ENCODE measurements at regions not wholly inside any gene's neighbourhood (a gene's known extent, or its start where the extent isn't known, plus 50 kb on each side); places are given as distances from the start of the nearest gene placed in this dataset.

DNA sequence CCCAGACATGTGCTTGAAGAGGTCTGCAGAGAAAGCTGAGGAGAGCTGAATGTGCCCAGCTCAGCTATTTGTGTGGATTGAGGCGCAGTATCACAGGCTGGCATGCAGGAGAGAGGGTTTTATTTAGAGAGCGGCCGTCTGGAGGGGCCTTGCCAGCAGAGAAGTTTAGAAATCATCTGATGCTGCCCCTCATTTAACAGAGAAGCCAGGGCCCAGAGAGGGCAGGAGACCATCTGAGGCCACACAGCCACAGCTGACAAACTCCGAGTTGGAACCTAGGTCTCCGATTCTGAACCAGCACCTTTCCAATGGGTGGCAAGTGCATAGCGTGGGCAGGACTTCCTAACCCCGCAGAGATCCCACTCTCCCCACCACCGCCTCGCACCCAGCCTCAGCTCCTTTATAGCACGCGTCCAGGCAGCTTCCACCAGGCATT, 101.0 kb downstream of the LSM3 start:
- Histone ChIP-seq H3K9me3 (ENCODE audit: control insufficient read depth in 2 of 2, insufficient read depth in 1 of 2, low read depth in 1 of 2, low read length in 1 of 2) (no peaks in the 10 kb centered on the region), H3K27me3 (ENCODE audit: control insufficient read depth in 1 of 2, insufficient read depth in 2 of 2, low read length in 2 of 2) (no peaks in the 10 kb centered on the region), H3K4me3 (ENCODE audit: low read depth in 1 of 2, low read length in 2 of 2) (no peak overlapping the region), H3K27ac (ENCODE audit: low read depth in 2 of 2, low read length in 1 of 2) (no peak overlapping the region), H3K4me1 (ENCODE audit: control insufficient read depth in 2 of 2, insufficient read depth in 2 of 2, low read length in 1 of 2) (peaks cover 0 to 4% of the 10 kb centered on the region in 2 donors), H3K36me3 (ENCODE audit: control insufficient read depth in 2 of 2, insufficient read depth in 2 of 2, low read length in 1 of 2) (no peaks in the 10 kb centered on the region)
- 80 to 81% methylated on average over 11 of the region's 11 CpGs for WGBS, 2 donors

DNA sequence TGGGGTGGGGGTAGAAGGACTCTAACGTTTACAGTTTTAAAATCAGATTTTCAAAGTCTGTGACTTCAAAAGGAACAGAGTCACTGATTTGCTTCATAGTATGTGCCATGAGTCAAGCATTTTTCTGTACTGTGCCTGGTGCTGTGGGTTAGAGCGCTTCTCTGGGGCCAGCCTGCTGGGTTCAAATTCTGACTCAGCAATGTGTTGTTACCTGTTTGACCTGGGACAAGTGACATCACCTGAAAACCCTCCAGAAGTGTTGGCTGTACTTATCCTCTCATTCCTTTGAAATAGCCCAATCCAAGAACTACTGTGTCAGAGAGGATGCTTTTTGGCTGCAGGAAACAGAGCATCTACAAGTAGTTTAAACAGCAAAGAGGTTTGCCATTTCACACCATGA, 101.7 kb downstream of the LSM3 start:
- Histone ChIP-seq H3K36me3 (ENCODE audit: control insufficient read depth in 2 of 2, insufficient read depth in 2 of 2, low read length in 1 of 2) (no peaks in the 10 kb centered on the region), H3K27me3 (ENCODE audit: control insufficient read depth in 1 of 2, insufficient read depth in 2 of 2, low read length in 2 of 2) (no peaks in the 10 kb centered on the region), H3K9me3 (ENCODE audit: control insufficient read depth in 2 of 2, insufficient read depth in 1 of 2, low read depth in 1 of 2, low read length in 1 of 2) (no peaks in the 10 kb centered on the region), H3K27ac (ENCODE audit: low read depth in 2 of 2, low read length in 1 of 2) (no peak overlapping the region), H3K4me3 (ENCODE audit: low read depth in 1 of 2, low read length in 2 of 2) (no peak overlapping the region), H3K4me1 (ENCODE audit: control insufficient read depth in 2 of 2, insufficient read depth in 2 of 2, low read length in 1 of 2) (peaks cover 0 to 4% of the 10 kb centered on the region in 2 donors)
- WGBS, 2 donors, result 43 to 48% methylated on average over 2 of the region's 2 CpGs

GRCh38 chr3:14281053-14281452, 102.4 kb downstream of the LSM3 start:
- Histone ChIP-seq H3K27ac (ENCODE audit: low read depth in 2 of 2, low read length in 1 of 2) (no peak overlapping the region), H3K36me3 (ENCODE audit: control insufficient read depth in 2 of 2, insufficient read depth in 2 of 2, low read length in 1 of 2) (no peaks in the 10 kb centered on the region), H3K4me3 (ENCODE audit: low read depth in 1 of 2, low read length in 2 of 2) (no peak overlapping the region), H3K4me1 (ENCODE audit: control insufficient read depth in 2 of 2, insufficient read depth in 2 of 2, low read length in 1 of 2) (peaks cover 0 to 4% of the 10 kb centered on the region in 2 donors), H3K27me3 (ENCODE audit: control insufficient read depth in 1 of 2, insufficient read depth in 2 of 2, low read length in 2 of 2) (no peaks in the 10 kb centered on the region), H3K9me3 (ENCODE audit: control insufficient read depth in 2 of 2, insufficient read depth in 1 of 2, low read depth in 1 of 2, low read length in 1 of 2) (no peaks in the 10 kb centered on the region)
- 81 to 84% methylated on average over 3 of the region's 3 CpGs for WGBS, 2 donors

DNA sequence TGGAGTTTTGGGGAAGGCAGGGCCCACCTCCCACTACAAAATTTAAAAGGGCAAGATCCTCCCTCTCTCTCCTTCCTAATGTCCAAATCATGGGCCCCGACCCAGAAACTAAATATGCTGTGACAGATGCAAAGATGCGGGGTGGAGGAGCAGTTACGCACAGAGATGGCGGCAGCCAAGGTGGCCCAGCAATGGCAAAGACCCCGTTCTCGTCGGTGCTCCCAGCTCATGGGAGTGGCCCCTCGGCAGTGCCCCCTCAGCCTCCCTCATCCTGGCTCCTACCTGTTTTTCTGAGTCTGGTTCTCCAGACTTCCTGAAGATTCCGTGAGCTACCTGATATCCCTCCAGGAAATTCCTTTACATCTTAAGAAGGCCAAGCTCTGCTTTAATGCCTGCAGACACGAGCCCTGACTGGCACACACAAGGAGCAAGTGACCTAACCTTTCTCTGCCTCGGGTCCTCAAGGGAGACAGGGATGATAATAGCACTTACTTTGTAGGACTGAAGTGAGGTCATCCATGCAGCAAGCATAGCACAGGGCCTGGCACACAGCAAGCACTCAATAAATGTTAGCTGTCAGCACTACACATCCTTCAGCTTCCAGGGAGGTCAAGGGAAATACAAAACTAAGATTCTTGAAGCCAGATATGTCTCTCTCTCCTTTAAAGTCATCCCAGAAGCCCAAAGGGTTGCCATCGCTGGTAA, 103.5 kb downstream of the LSM3 start:
- H3K36me3 ChIP-seq (ENCODE audit: control insufficient read depth in 2 of 2, insufficient read depth in 2 of 2, low read length in 1 of 2), result no peaks in the 10 kb centered on the region
- H3K27me3 ChIP-seq (ENCODE audit: control insufficient read depth in 1 of 2, insufficient read depth in 2 of 2, low read length in 2 of 2), result no peaks in the 10 kb centered on the region
- WGBS, 2 donors, result 84 to 88% methylated on average over 12 of the region's 12 CpGs
- H3K27ac ChIP-seq (ENCODE audit: low read depth in 2 of 2, low read length in 1 of 2), result no peak overlapping the region
- no peak overlapping the region for H3K4me3 ChIP-seq (ENCODE audit: low read depth in 1 of 2, low read length in 2 of 2)
- peaks cover 0 to 4% of the 10 kb centered on the region in 2 donors for H3K4me1 ChIP-seq (ENCODE audit: control insufficient read depth in 2 of 2, insufficient read depth in 2 of 2, low read length in 1 of 2)
- H3K9me3 ChIP-seq (ENCODE audit: control insufficient read depth in 2 of 2, insufficient read depth in 1 of 2, low read depth in 1 of 2, low read length in 1 of 2), result no peaks in the 10 kb centered on the region

DNA sequence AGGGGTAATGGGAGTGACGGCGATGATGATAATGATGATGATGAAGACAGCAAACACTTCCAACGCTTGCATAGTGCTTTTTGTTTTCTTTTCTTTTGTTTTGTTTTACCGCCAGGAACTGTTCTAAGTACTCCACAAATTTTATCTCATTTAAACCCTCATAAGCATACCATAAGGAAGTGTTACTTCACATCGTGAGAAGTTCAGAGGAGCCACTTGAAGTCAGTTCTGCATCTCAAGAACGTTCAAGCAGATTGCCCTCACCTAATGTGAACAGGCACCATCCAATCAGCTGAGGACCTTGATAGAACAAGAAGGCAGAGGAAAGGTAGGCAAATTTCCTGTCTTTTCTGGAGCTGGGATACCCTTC, 104.1 kb downstream of the LSM3 start:
- WGBS, 2 donors, result 89 to 92% methylated on average over 6 of the region's 6 CpGs
- Histone ChIP-seq H3K4me3 (ENCODE audit: low read depth in 1 of 2, low read length in 2 of 2) (no peak overlapping the region), H3K9me3 (ENCODE audit: control insufficient read depth in 2 of 2, insufficient read depth in 1 of 2, low read depth in 1 of 2, low read length in 1 of 2) (no peaks in the 10 kb centered on the region), H3K36me3 (ENCODE audit: control insufficient read depth in 2 of 2, insufficient read depth in 2 of 2, low read length in 1 of 2) (no peaks in the 10 kb centered on the region), H3K27me3 (ENCODE audit: control insufficient read depth in 1 of 2, insufficient read depth in 2 of 2, low read length in 2 of 2) (peaks cover 0 to 3% of the 10 kb centered on the region in 2 donors), H3K4me1 (ENCODE audit: control insufficient read depth in 2 of 2, insufficient read depth in 2 of 2, low read length in 1 of 2) (peaks cover 0 to 4% of the 10 kb centered on the region in 2 donors), H3K27ac (ENCODE audit: low read depth in 2 of 2, low read length in 1 of 2) (no peak overlapping the region)

DNA sequence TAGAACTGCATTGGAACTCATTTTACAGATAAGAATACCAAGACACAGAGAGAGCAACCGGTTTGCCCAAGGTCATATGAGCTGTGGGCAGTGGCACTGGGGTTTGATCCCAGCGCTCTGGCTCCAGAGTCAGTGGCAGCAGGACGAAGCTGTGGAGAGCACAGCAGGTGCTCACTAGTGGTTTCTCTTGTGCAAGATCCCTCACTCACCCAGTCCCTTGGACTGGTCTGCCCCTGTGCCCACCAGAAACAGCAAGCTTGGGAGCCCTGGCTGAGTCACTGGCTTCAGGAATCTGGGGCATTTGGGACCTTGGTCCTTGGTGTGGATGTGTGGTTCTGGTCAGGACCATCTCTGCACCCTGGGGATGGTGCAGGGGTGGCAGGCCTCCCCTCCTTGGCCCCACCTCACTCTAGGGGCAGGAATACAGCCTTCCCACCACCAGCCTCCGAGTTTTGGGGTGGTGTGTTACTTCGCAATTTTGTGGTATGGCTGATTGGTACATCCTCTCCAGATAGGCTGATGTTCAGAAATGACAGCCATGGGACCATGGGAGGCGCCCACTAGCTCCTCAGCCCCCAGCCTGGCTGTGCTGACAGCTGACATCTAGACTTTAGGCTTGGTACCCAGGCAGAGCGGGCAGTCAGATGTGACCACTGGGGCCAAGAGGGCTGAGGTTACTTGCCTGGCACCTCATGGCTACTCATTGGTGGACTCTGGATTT, 104.6 kb downstream of the LSM3 start:
- 88 to 90% methylated on average over 7 of the region's 7 CpGs for WGBS, 2 donors

DNA sequence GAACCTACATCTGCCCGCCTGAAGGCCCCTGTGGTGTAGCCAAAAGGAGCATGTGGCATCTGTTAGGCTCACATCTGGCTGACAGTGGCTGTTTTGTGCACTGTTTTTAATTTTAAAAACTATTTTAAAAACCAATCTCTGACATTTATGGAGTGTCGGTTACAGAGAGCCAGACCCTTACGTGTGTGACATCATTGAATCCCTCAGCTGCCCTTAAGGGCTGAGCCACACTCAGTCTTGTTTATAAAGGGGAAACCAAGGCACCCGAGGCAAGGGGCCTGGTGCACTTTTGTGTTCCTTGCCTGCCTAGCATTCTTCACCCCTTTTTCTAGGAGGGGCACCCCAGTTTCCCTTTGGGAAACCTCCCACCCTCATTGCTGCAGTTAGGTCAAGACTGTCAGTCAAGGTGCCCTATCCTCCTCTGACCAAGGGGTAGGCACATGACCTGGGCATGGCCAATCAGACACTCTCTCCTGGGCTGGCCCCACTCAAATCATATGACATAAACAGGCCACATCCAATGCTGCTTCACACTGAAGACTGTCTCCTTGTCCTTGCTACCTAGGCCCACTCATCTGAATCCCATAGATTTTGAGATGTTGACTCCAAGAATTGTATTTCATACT, 105.3 kb downstream of the LSM3 start:
- Histone ChIP-seq H3K36me3 (ENCODE audit: control insufficient read depth in 2 of 2, insufficient read depth in 2 of 2, low read length in 1 of 2) (no peaks in the 10 kb centered on the region), H3K27ac (ENCODE audit: low read depth in 2 of 2, low read length in 1 of 2) (no peak overlapping the region), H3K4me3 (ENCODE audit: low read depth in 1 of 2, low read length in 2 of 2) (no peak overlapping the region), H3K9me3 (ENCODE audit: control insufficient read depth in 2 of 2, insufficient read depth in 1 of 2, low read depth in 1 of 2, low read length in 1 of 2) (no peaks in the 10 kb centered on the region), H3K27me3 (ENCODE audit: control insufficient read depth in 1 of 2, insufficient read depth in 2 of 2, low read length in 2 of 2) (peaks cover 0 to 3% of the 10 kb centered on the region in 2 donors), H3K4me1 (ENCODE audit: control insufficient read depth in 2 of 2, insufficient read depth in 2 of 2, low read length in 1 of 2) (peaks cover 0 to 4% of the 10 kb centered on the region in 2 donors)
- WGBS, 2 donors, result 84 to 90% methylated on average over 4 of the region's 4 CpGs

More for the DNA sequence above, 104.6 kb downstream of the LSM3 start:
- Histone ChIP-seq H3K4me3 (ENCODE audit: low read depth in 1 of 2, low read length in 2 of 2) (no peak overlapping the region), H3K9me3 (ENCODE audit: control insufficient read depth in 2 of 2, insufficient read depth in 1 of 2, low read depth in 1 of 2, low read length in 1 of 2) (no peaks in the 10 kb centered on the region), H3K27me3 (ENCODE audit: control insufficient read depth in 1 of 2, insufficient read depth in 2 of 2, low read length in 2 of 2) (peaks cover 0 to 3% of the 10 kb centered on the region in 2 donors), H3K36me3 (ENCODE audit: control insufficient read depth in 2 of 2, insufficient read depth in 2 of 2, low read length in 1 of 2) (no peaks in the 10 kb centered on the region), H3K4me1 (ENCODE audit: control insufficient read depth in 2 of 2, insufficient read depth in 2 of 2, low read length in 1 of 2) (peaks cover 0 to 4% of the 10 kb centered on the region in 2 donors), H3K27ac (ENCODE audit: low read depth in 2 of 2, low read length in 1 of 2) (no peak overlapping the region)

DNA sequence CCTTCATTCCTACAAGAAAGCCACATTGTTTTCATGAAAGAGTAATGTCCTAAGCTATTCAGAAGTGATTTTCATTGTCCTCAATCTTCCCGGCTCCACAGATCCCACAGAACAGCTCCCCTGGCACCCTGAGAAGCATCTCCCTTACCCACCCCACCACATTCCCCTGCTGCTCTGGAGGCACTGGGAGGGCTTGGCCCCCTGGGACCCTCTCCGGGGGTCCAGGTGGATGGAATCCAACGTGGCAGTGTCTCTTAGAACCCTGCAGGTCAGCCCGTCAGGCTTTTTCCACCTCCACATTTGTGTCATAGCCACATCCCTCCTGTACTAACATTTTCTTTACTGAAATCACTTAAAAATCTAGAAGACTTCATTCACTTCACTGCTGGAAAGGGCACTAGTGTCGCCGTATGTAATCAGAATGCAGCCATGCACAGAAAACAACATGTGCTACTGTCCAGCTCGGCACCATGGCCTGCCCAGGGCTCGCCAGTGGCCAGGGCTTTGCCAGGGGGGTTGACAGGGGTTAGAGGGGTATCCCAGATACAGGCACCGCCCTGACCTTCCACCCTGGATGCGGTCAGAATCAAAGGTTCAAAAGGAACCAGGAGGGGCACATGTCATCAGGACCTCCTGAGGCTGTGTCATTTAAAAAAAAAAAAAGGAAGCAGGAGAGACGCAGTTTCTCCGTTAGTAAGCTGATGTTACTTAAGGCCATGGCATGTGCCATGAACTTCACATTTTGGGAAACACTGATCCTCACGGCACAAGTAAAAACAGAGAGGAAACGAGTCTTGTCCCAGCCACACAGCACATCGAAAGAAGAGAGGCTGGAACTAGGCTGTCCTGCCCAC, 106.3 kb downstream of the LSM3 start:
- Histone ChIP-seq H3K4me3 (ENCODE audit: low read depth in 1 of 2, low read length in 2 of 2) (no peak overlapping the region), H3K4me1 (ENCODE audit: control insufficient read depth in 2 of 2, insufficient read depth in 2 of 2, low read length in 1 of 2) (peaks cover 0 to 4% of the 10 kb centered on the region in 2 donors), H3K36me3 (ENCODE audit: control insufficient read depth in 2 of 2, insufficient read depth in 2 of 2, low read length in 1 of 2) (no peaks in the 10 kb centered on the region), H3K27ac (ENCODE audit: low read depth in 2 of 2, low read length in 1 of 2) (no peak overlapping the region), H3K27me3 (ENCODE audit: control insufficient read depth in 1 of 2, insufficient read depth in 2 of 2, low read length in 2 of 2) (peaks cover 0 to 3% of the 10 kb centered on the region in 2 donors), H3K9me3 (ENCODE audit: control insufficient read depth in 2 of 2, insufficient read depth in 1 of 2, low read depth in 1 of 2, low read length in 1 of 2) (no peaks in the 10 kb centered on the region)
- 80 to 83% methylated on average over 15 of the region's 15 CpGs for WGBS, 2 donors

- peaks cover 0 to 3% of the 10 kb centered on the region in 2 donors for H3K27me3 ChIP-seq (ENCODE audit: control insufficient read depth in 1 of 2, insufficient read depth in 2 of 2, low read length in 2 of 2)
- no peaks in the 10 kb centered on the region for H3K36me3 ChIP-seq (ENCODE audit: control insufficient read depth in 2 of 2, insufficient read depth in 2 of 2, low read length in 1 of 2)
- 59 to 80% methylated on average over 4 of the region's 4 CpGs for WGBS, 2 donors
- no peak overlapping the region for H3K27ac ChIP-seq (ENCODE audit: low read depth in 2 of 2, low read length in 1 of 2)
- H3K4me3 ChIP-seq (ENCODE audit: low read depth in 1 of 2, low read length in 2 of 2), result no peak overlapping the region
- H3K9me3 ChIP-seq (ENCODE audit: control insufficient read depth in 2 of 2, insufficient read depth in 1 of 2, low read depth in 1 of 2, low read length in 1 of 2), result no peaks in the 10 kb centered on the region
- peaks cover 0 to 4% of the 10 kb centered on the region in 2 donors for H3K4me1 ChIP-seq (ENCODE audit: control insufficient read depth in 2 of 2, insufficient read depth in 2 of 2, low read length in 1 of 2)
These were observed 106.9 kb downstream of the LSM3 start for GRCh38 chr3:14285548-14285925.
